ENCODE measurements at regions not wholly inside any gene's neighbourhood (a gene's known extent, or its start where the extent isn't known, plus 50 kb on each side); places are given as distances from the start of the nearest gene placed in this dataset.

DNA sequence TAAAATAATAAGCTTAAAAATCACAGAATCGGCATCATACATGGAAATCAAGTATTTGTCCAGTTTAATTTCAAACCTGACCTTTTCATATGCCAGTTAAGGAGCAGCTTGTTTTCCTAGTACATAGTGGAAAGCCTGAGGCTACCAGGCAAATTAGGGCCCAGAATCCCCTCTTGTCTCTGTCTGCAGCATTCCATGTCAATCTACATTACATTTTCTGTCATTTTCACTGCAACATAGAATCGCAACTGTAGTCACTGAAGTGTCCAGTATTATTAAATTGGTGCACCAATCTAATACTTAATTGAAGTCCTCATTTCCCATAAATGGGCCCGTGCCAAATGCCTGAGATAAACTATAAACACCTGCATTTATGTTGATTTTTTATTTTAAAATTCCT is 1352.2 kb upstream of the ACO1 start:
- TF ChIP-seq POLR2A (IDR thresholded peaks at IDR 0.05; ENCODE audit: low read depth) (no peak), POLR2AphosphoS5 (IDR thresholded peaks at IDR 0.05) (no peak), EP300 (IDR thresholded peaks at IDR 0.05) (no peak)
- TF ChIP-seq, protein P1, sequence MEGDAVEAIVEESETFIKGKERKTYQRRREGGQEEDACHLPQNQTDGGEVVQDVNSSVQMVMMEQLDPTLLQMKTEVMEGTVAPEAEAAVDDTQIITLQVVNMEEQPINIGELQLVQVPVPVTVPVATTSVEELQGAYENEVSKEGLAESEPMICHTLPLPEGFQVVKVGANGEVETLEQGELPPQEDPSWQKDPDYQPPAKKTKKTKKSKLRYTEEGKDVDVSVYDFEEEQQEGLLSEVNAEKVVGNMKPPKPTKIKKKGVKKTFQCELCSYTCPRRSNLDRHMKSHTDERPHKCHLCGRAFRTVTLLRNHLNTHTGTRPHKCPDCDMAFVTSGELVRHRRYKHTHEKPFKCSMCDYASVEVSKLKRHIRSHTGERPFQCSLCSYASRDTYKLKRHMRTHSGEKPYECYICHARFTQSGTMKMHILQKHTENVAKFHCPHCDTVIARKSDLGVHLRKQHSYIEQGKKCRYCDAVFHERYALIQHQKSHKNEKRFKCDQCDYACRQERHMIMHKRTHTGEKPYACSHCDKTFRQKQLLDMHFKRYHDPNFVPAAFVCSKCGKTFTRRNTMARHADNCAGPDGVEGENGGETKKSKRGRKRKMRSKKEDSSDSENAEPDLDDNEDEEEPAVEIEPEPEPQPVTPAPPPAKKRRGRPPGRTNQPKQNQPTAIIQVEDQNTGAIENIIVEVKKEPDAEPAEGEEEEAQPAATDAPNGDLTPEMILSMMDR (IDR thresholded peaks at IDR 0.05): no peak

Data from esophagus muscularis mucosa (tissue), 4 donors.